Right kidney (tissue), 1 donor: ENCODE measurements at regions not wholly inside any gene's neighbourhood (a gene's known extent, or its start where the extent isn't known, plus 50 kb on each side); places are given as distances from the start of the nearest gene placed in this dataset.
"Not testable (repeated sequence)": the region's sequence is repeated elsewhere in the genome, so short reads cannot be mapped to it uniquely, and the experiment has no call there.

Source experiments
- DNase-seq: peaks from one replicate; pipeline ENCODE4 v3.0.0-alpha.2; 2016

DNA sequence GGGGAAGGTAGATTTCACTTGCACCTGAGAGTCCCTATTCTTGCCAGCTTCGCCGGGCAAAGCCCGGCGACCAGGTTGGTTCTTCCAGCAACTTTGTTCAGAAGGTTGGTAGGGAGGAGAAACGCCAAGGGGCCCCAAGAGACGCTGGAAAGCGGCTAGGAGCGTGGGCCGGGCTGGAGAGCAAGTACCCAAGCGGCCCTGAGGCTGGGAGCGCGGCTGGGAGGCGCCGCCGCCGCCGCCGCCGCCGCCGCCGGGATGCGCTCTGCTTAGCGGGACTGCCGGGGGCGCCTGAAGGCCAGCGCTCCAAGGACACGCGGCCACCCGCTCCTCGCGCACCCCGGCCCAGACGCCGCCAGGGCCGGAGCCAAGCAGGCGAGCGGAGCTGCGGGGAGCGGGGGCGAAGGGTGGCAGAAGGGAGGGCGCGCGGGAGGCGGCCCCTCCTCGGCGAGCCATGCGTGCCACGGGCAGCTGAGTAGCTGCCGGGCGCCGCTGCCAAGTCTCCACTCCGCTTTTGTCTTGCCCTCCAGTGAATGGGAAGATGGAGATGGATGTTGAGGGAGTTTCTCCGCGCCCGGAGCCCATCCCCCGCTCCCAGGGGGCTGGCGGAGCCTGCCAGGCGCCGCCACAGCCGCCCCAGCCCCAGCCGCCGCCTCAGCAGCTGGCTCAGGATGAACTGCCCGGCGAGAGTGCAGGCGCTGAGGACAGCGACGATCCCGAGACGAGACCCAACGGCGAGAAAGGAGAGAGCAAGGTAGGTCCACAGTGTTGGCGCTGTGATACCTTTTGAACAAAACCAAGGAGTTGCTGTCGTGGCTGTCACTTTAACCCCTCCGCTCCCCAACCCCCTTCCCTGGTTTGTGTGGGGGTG is 227.4 kb upstream of the AZI2 start:
- DNase-seq: peak; percentile 78

DNA sequence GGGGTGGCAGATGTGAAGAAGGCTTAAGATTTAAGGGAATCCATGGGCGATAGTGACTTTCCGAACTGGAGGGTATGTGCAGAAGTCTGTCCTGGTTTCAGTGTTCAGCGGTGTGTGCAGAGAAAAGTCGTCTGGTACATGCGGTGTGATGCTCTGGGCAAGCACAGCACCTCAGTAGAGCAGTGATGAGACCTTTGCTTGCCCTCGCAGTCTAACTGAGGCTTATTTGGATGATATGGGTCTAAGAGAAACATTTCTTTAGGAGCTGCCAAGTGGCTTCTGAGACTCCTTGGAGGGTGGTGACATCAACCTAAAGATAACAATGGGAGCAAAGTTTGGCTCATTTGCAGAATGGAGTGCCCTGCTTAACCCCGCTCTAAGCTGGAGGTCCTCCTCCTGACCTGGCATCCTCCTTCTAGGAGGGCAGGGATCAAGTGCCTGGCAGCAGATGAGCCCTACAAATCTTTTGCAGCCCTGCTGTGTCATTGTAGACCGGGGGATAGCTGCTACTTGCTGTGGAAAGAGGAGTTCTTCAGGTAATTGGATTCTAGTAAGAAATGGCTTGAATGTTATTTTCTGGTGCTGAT is 228.1 kb upstream of the AZI2 start:
- DNase-seq: no peak

DNA sequence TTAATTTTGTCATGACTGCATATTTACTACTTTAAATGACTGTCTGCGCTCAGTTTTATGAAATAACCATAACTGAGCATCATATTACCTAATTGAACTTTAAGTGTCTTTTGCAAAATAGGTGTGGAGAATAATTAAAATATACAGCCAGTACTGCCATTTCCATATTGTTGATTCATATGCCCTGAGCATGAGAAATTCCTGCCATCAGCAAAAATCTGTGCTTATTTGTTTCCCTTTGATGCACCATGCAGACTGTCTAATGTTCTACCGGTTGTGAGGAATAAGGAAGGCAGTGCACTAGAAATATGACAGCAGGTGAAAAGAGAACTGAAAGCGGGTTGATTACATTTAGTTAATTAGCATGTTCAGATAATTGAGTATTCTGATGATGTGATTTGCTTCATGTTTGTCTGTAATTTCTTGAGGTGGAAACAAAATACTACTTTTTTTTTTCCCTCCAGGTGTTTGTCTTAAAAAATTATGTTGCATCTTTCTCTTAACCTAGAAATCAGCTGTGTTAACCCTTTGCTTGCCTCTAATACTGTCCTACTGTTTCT is 229.4 kb upstream of the AZI2 start:
- no peak for DNase-seq

- DNase-seq: no peak
Observed at GRCh38 chr3:28586325-28586724, 237.7 kb upstream of the AZI2 start.

DNA sequence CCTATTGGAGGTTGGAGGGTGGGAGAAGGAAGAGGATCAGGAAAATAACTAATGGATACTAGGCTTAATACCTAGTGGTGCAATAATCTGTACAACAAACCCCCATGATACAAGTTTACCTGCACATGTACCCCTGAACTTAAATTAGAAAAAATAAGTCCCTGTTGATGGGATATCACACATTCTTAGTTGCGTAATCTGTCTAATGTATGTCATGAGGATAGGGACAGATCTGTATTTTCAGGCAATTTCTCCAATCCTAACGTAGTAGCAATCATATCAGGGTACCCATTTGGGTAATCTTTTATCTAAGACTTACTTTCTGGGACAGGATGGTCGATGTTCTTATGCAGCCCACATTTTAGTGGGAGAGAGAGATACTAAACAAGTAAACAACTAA is 239.1 kb upstream of the AZI2 start:
- DNase-seq: no peak

DNA sequence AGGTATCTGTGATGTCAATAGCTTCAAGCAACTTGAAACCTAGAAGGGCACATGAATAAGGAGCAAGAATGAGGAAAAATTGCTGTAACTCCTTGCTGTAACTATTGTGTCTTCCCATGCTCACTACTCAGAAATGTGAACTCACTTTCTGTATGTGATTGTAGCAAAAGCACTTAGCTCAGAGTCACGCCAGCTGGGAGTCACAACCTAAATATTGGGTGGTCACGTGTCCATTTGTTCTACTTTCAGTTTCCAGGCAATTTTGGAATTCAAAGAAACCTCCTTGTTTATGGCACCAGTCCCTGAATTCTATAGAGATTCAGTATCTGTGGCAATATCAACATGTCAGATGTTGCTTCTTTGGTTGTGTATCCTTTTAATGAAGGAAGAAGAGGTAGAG is 241.6 kb upstream of the AZI2 start:
- no peak for DNase-seq

DNA sequence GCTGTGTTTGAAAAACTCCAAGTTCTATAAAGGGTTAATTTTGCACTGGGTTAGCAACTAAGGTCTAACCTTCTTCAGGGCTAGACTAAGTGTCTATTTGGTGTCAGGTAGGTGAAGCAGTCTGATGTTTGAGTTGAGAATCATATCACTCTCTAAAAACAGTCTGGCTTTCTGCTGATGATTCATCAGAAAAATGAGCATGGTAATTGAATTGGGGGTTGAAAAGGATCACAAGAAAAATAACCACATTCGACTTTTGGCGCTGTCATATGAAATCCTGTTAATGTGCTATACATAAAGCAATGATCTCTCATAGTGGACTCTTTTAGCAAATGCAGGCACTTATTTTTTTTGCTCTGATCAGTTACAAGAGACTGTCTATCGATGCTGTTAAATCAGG is 242.2 kb upstream of the AZI2 start:
- no peak for DNase-seq

DNA sequence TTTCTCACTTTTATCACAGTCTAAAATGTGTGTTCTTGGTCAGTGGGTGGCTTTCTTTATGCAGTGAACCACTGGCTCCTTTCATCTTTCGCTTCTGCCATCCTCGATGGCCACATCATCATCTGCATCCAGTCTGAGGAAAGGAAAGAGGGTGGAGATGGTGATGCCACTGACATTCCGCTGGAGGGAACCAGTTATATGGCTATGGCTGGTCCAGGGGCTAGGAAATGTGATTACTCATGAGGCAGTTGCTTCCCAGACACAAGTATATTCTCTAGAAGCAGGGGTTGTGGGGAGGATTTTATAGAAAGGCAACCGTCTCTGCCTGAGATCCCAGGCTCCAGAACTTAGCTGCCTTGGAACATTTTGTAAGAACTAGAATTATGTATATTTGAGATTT is 246.7 kb upstream of the AZI2 start:
- DNase-seq: no peak

DNA sequence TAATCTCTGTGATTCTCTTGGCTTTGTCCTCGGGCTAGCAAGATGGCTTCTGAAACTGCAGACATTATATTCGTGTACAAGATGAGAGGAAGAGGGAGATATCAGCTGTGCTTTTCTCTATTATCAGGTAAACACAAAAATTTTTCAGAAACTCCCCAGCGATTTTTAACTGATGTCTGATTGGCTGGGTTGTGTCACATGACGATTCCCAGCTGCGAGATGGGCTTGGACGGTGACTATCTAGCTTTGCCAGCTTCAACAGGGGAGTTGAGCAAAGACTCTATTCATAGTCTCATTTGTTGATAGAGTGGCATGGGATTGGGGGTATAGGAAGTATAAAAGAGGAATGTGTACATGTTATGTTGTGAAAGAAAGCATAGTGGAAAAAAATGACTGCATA is 248.8 kb upstream of the AZI2 start:
- DNase-seq: no peak

- DNase-seq: no peak
Observed at GRCh38 chr3:28598165-28598564, 249.5 kb upstream of the AZI2 start.

DNA sequence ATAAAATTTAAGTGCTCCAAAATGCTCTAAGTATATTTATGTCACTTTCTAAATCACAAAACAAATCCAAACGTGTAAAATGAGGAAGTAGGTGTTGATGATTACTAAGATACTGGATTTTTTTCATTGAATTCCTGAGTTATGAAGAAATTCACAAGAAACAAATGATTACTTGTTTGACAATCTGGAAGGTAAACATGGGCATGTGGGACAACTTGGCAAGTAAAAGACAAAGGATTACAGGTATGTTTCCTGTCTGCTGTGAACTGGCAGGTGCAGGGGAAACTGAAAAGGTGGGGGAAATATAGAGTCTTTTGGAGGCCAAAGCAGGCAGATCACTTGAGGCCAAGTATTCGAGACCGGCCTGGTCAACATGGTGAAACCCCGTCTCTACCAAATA is 252.7 kb upstream of the AZI2 start:
- no peak for DNase-seq

- DNase-seq: no peak
Observed at GRCh38 chr3:28606283-28606682, 257.7 kb upstream of the AZI2 start.

- no peak for DNase-seq
Observed at GRCh38 chr3:28612232-28612631, 263.6 kb upstream of the AZI2 start.

DNA sequence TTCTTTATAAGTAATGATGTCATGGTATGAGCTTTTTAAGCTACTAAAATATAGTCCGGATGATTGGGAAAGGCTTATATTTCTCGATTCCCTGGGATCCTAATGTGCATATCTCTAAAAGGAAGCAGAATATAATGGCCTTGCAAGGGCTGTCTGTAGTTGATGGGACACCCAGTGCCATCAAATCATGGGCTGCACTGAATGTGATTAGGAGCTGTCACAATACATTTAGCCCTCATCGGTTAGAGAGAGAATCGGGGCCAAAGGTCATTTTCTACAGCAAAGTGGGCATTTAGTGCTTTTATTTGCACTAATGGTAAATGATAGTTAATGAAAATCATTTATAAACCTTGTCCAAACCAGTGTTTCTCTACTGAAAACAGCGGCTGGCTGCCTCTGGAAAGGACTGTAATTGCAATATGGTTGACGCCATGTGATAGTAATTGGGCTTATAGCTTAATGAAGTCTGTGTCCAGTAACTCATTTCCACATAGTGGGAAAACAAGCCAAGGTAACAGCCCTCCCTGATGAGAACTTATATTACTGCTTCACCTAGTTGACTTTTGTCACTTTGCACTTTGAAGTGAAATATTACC is 265.0 kb upstream of the AZI2 start:
- no peak for DNase-seq

DNA sequence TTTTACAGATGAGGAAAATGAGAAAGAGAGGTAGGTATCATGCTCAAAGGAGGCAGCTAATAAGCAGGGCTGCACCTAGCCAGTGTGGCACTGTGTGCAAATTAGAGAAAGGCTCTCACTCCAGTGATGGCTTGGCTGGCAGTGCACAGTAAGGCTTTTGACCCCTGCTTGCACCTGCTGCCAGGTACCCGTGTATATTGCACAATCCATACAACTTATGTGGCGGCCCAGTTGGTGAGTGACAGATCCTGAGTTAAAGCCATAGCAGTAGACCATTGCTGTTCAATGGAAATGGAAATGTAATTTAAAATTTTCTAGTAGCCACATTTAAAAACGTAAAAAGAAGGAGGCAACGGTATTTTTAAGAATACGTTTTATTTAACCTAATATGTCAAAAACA is 266.4 kb upstream of the AZI2 start:
- no peak for DNase-seq

DNA sequence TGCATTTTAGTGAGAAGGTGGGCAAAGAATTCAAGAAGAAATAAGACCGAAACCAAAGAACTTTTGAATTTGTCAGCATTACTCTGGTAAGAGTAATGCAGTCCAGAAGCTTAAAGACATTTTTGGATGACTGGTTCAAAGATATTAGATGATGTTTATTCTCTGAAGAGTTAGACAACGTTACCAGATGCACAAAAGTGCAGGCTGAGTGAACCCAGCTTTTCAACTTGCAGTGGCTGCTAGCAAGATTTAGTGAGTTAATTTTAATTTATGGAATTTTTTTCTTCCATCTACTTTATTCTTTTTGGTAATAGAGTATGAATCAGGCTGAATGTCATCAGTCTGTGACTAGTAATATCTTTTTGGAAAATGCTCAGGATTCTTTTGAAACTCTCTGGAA is 267.3 kb upstream of the AZI2 start:
- DNase-seq: no peak

DNA sequence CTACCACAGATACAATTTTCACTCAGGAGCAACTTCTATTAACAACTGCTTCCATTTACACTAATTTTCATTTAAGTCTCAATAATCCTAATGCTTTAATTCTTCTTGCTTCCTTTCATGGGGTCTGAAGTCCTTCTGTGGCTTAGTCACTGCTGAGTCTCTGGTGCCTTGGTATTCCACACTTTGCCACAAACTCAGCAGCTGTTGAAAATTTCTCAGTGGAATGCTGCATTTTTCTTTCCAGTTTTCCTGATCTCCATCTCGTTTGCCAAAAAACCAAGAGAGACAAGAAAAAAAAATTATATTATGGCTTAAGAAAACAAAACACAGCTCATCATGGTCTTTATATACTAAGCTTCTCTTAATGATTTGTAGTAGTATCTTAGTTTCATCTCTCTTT is 269.2 kb upstream of the AZI2 start:
- no peak for DNase-seq

DNA sequence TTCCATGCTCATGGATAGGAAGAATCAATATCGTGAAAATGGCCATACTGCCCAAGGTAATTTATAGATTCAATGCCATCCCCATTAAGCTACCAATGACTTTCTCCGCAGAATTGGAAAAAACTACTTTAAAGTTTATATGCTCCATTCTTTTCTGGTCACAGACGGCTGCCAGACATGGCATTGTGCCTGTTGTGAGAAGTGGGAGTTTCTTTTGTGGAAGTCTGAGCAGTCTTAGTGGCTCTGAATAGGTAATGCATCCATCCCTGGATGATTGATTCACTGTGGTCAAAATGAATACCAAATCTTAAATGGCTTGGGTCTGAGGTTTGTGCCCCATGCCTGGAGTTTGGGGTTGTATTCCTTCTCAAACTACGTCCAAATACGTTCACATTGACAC is 274.5 kb upstream of the AZI2 start:
- DNase-seq: no peak

DNA sequence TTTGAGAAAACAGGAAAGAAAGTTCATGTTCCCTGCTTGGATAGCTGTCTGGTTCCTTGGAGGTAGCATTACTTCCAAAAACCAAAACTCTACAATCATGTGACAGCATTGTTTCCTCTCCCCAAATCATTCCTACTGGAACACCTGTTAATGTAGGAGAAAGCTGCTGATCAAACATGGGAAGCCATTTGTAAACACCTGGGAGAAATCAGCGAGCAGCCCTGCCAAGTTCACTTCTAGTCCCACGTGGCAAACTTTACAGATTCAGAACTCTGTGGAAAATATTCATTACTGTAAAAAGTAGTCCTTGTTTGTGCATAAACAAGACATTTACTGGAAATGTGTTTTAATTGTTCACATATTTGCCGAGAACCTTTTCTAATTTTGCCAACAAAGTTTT is 275.5 kb upstream of the AZI2 start:
- DNase-seq: no peak

- not testable (repeated sequence) for DNase-seq
Observed at GRCh38 chr3:28627843-28628242, 279.2 kb upstream of the AZI2 start.

DNA sequence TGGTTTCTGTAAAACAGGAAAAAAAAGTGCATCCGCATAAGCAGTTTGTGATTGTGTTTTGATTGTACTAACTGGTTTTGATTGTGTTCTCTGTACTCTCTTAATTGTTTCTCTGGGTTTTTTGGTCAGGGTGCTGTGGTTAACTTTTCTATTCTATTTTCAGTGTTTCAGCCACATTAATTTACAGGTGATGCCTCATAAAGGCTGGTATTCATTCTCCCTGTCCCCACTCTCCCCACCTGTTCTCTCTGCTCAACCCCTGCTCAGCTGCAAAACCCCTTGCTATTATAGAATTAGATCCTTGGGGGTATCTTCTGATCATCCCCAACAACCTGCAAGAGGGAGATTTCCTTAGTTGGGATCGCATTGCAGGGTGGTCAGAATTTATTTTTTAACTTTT is 285.4 kb upstream of the AZI2 start:
- DNase-seq: no peak

GRCh38 chr3:28637742-28638141 is 289.1 kb upstream of the AZI2 start:
- DNase-seq: no peak

- no peak for DNase-seq
Observed at GRCh38 chr3:28645149-28645548, 296.5 kb upstream of the AZI2 start.

DNA sequence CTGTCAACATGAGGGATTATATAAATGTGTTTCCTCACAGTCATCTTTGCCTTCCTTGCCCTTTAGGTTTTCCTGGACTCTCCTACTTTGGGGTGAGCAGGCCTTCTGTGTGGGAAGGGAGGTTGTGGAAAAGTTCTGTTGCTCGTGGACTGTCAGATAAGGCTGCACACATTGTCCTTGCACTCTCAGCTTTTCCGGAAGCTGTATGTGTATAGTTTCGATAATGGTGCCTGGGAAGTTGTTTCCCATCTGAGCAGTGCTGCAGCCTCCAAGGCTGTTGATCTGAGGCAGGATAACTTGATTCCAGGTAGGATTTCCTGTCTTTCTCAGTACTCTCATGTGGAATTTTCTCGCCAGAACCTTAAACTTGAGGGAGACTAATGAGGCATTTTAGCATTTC is 297.8 kb upstream of the AZI2 start:
- DNase-seq: no peak
